Caco-2 (cell line): ENCODE measurements at regions not wholly inside any gene's neighbourhood (a gene's known extent, or its start where the extent isn't known, plus 50 kb on each side); places are given as distances from the start of the nearest gene placed in this dataset.

ENCODE experiments used
- BruUV-seq: library from RNA; stranded (reverse); fragments of 400-500 nt; replicated peaks from 2 replicates; lab custom pipeline; 2021; lab: Mats Ljungman, UMichigan
- CTCF ChIA-PET: fragments of 300-600 bp; sonication (Branson Sonifier 250); formaldehyde crosslinking; loops from one replicate; lab custom pipeline; 2022; ENCODE audit warnings: antibody characterized with exemption; lab: Charles Lee
- POLR2A ChIA-PET: fragments of 300-600 bp; sonication (Branson Sonifier 250); formaldehyde crosslinking; loops from one replicate; lab custom pipeline; 2022; ENCODE audit warnings: antibody characterized with exemption; lab: Charles Lee
- DNase-seq, 2 experiments: peaks; one replicate each; pipeline versions ENCODE4 v3.0.0 to v3.0.0-alpha.2; 2020 to 2022
- H3K27me3 ChIP-seq: replicated peaks from 2 replicates; pipeline ENCODE4 v1.6.0; 2011; ENCODE audit warnings: low read length; ENCODE audit not compliant: control insufficient read depth, insufficient read depth
- H3K36me3 ChIP-seq: 2 replicates; pipeline ENCODE4 v1.5.1; 2011; ENCODE audit warnings: low read length; ENCODE audit not compliant: control insufficient read depth, insufficient read depth
- H3K4me1 ChIP-seq: fragments of 250-450 bp; sonication (Bioruptor Pico); 2 replicates; pipeline ENCODE4 v1.5.1; 2020; ENCODE audit warnings: mild to moderate bottlenecking
- H3K4me3 ChIP-seq: 2 replicates; pipeline ENCODE4 v1.5.1; 2011; ENCODE audit warnings: low read depth, mild to moderate bottlenecking, control low read depth, low read length
- H3K9me3 ChIP-seq: fragments of 250-450 bp; sonication (Bioruptor Pico); 2 replicates; pipeline ENCODE4 v1.5.1; 2020; ENCODE audit warnings: mild to moderate bottlenecking, moderate library complexity
- H3K27ac Mint-ChIP-seq: one replicate; pipeline ENCODE4 v1.8.0; 2022; ENCODE audit warnings: mixed read lengths; ENCODE audit not compliant: unreplicated experiment
- H3K27me3 Mint-ChIP-seq: one replicate; pipeline ENCODE4 v1.8.0; 2022; ENCODE audit warnings: mixed read lengths; ENCODE audit not compliant: insufficient read depth, unreplicated experiment
- H3K36me3 Mint-ChIP-seq: one replicate; pipeline ENCODE4 v1.8.0; 2022; ENCODE audit warnings: mild to moderate bottlenecking, mixed read lengths; ENCODE audit not compliant: insufficient read depth, unreplicated experiment
- H3K4me1 Mint-ChIP-seq: one replicate; pipeline ENCODE4 v1.8.0; 2022; ENCODE audit warnings: low read depth, mixed read lengths; ENCODE audit not compliant: unreplicated experiment
- H3K4me3 Mint-ChIP-seq: one replicate; pipeline ENCODE4 v1.8.0; 2022; ENCODE audit warnings: mild to moderate bottlenecking, moderate library complexity, mixed read lengths; ENCODE audit not compliant: unreplicated experiment
- H3K9me3 Mint-ChIP-seq: one replicate; pipeline ENCODE4 v1.8.0; 2022; ENCODE audit warnings: mixed read lengths; ENCODE audit not compliant: unreplicated experiment
- CTCF ChIP-seq, 2 experiments: fragments of 200-600 bp in 1 of 2; IDR thresholded peaks; 1 replicate in 1 of 2; 2 replicates in 1 of 2; pipeline versions ENCODE4 v1.5.1 to v1.8.0; 2011 to 2022; ENCODE audit warnings: antibody characterized with exemption in 1 of 2, control low read depth in 1 of 2, inconsistent platforms in 1 of 2, low read depth in 1 of 2, low read length in 1 of 2, mild to moderate bottlenecking in 1 of 2, moderate library complexity in 1 of 2; ENCODE audit not compliant: insufficient read depth in 1 of 2, severe bottlenecking in 1 of 2, unreplicated experiment in 1 of 2
- intact Hi-C: fragments of 100-400 bp; cut with micrococcal nuclease; formaldehyde crosslinking; loops from one replicate; pipeline ENCODE4 v1.10.0; 2022; ENCODE audit not compliant: unreplicated experiment

- intact Hi-C loops = no loop called here
- H3K9me3 ChIP-seq = 0 out of 2 replicates have a peak, but pooled peaks cover 3% of the 10 kb centered on the region
- H3K4me1 ChIP-seq = peaks cover 8% of the 10 kb centered on the region; the same call in 1 of the 2 replicates
- POLR2A ChIA-PET = no interaction called here
- no TSS peak for BruUV-seq
- Mint-ChIP-seq H3K4me3 (no peak overlapping the region), H3K9me3 (no peaks in the 10 kb centered on the region), H3K36me3 (no peaks in the 10 kb centered on the region), H3K27ac (no peak overlapping the region), H3K4me1 (no peaks in the 10 kb centered on the region), H3K27me3 (peaks cover 34% of the 10 kb centered on the region)
- no peak for TF ChIP-seq CTCF (IDR thresholded peaks at IDR 0.05; ENCODE audit: insufficient read depth in 1 of 2, low read depth in 1 of 2, low read length in 1 of 2, severe bottlenecking in 1 of 2, unreplicated experiment in 1 of 2)
- no peak overlapping the region for H3K4me3 ChIP-seq
- DNase-seq = no peak
- peaks cover 2% of the 10 kb centered on the region; the same call in 1 of the 2 replicates for H3K27me3 ChIP-seq
- H3K36me3 ChIP-seq = no peaks in the 10 kb centered on the region
- CTCF ChIA-PET = interaction anchor here (0.6 kb wide), 1 partner anchor 98 kb away, joined by 3 read pairs; no protein-coding TSS in a partner anchor
These were observed 54.9 kb upstream of the PTPRS start for GRCh38 chr19:5395556-5395955.

- no peak overlapping the region for H3K4me3 ChIP-seq
- 0 out of 2 replicates have a peak, but pooled peaks cover 3% of the 10 kb centered on the region for H3K9me3 ChIP-seq
- Mint-ChIP-seq H3K4me1 (no peaks in the 10 kb centered on the region), H3K36me3 (no peaks in the 10 kb centered on the region), H3K27ac (no peak overlapping the region), H3K9me3 (no peaks in the 10 kb centered on the region), H3K27me3 (peaks cover 32% of the 10 kb centered on the region), H3K4me3 (no peak overlapping the region)
- H3K36me3 ChIP-seq = no peaks in the 10 kb centered on the region
- ChIA-PET POLR2A (no interaction called here), CTCF (no interaction called here)
- no peak for DNase-seq
- H3K27me3 ChIP-seq = peaks cover 2% of the 10 kb centered on the region; the same call in 1 of the 2 replicates
- intact Hi-C loops = no loop called here
- peaks cover 8% of the 10 kb centered on the region; the same call in 1 of the 2 replicates for H3K4me1 ChIP-seq
- TF ChIP-seq CTCF (IDR thresholded peaks at IDR 0.05; ENCODE audit: insufficient read depth in 1 of 2, low read depth in 1 of 2, low read length in 1 of 2, severe bottlenecking in 1 of 2, unreplicated experiment in 1 of 2) = no peak
- BruUV-seq = no TSS peak
These were observed 55.7 kb upstream of the PTPRS start for GRCh38 chr19:5396096-5396939.

DNA sequence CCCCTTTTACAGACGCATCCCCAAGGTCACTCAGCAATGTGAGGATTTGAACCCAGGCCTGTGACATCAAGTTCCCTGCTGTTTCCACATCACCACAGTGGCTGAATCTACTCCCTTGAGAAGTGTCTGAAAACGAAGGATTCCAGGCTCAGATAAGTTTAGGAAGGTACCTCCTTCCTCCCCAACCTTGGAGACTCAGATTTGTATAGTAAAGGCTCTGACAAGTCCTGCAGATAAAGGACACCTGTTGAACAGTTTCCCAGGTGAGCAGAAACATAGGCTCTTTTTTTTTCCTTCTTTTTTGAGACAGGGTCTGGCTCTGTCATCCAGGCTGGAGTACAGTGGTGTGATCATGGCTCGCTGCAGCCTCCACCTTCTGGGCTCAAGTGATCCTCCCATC, 56.4 kb upstream of the PTPRS start:
- CTCF ChIA-PET = no interaction called here
- H3K27me3 Mint-ChIP-seq = peaks cover 33% of the 10 kb centered on the region

More for the DNA sequence above, 56.4 kb upstream of the PTPRS start:
- no peak for DNase-seq
- H3K36me3 Mint-ChIP-seq = no peaks in the 10 kb centered on the region
- TF ChIP-seq CTCF (IDR thresholded peaks at IDR 0.05; ENCODE audit: insufficient read depth in 1 of 2, low read depth in 1 of 2, low read length in 1 of 2, severe bottlenecking in 1 of 2, unreplicated experiment in 1 of 2) = no peak
- no peak overlapping the region for H3K4me3 Mint-ChIP-seq
- POLR2A ChIA-PET = no interaction called here
- H3K9me3 ChIP-seq = 0 out of 2 replicates have a peak, but pooled peaks cover 3% of the 10 kb centered on the region
- peaks cover 2% of the 10 kb centered on the region; the same call in 1 of the 2 replicates for H3K27me3 ChIP-seq
- BruUV-seq = no TSS peak
- H3K36me3 ChIP-seq = no peaks in the 10 kb centered on the region
- no peaks in the 10 kb centered on the region for H3K4me1 Mint-ChIP-seq
- H3K9me3 Mint-ChIP-seq = no peaks in the 10 kb centered on the region
- intact Hi-C loops = no loop called here
- peaks cover 8% of the 10 kb centered on the region; the same call in 1 of the 2 replicates for H3K4me1 ChIP-seq
- H3K27ac Mint-ChIP-seq = no peak overlapping the region
- H3K4me3 ChIP-seq = no peak overlapping the region
